Fibroblast of the aortic adventitia (primary cell): ENCODE measurements at regions not wholly inside any gene's neighbourhood (a gene's known extent, or its start where the extent isn't known, plus 50 kb on each side); places are given as distances from the start of the nearest gene placed in this dataset.
"Not testable (repeated sequence)": the region's sequence is repeated elsewhere in the genome, so short reads cannot be mapped to it uniquely, and the experiment has no call there.

Experiments
- DNase-seq: peaks from one replicate; pipeline ENCODE4 v3.0.0-alpha.2; 2010; ENCODE audit warnings: low read depth
- H3K4me3 ChIP-seq: 2 replicates; pipeline ENCODE4 v1.5.1; 2011; ENCODE audit warnings: low read depth, mild to moderate bottlenecking, control low read depth, low read length, moderate library complexity
- TF ChIP-seq, protein P1 (sequence below): IDR thresholded peaks from 2 replicates; pipeline ENCODE4 v1.5.1; 2011; ENCODE audit warnings: mild to moderate bottlenecking, low read length, control low read depth, inconsistent platforms; ENCODE audit not compliant: insufficient read depth

DNA sequence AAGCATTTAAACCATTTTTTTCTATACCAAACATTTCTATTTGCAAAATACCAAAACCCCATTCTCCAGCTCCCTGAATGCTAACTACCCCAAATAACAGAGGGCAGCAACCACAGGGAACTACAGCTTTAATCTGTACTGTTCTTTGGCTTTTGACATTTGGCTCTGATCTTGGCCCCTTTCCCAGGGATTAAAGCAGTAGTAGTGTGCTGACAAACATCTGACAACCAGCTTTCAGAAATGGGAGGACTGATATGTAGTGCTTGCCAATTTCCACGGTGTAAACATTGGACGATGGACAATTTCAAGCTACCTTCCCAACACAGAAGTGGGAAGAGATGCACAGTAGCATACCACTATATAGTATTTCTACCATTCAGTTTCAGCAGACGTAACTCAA, 88.4 kb upstream of the TEAD1 start:
- TF ChIP-seq, protein P1, sequence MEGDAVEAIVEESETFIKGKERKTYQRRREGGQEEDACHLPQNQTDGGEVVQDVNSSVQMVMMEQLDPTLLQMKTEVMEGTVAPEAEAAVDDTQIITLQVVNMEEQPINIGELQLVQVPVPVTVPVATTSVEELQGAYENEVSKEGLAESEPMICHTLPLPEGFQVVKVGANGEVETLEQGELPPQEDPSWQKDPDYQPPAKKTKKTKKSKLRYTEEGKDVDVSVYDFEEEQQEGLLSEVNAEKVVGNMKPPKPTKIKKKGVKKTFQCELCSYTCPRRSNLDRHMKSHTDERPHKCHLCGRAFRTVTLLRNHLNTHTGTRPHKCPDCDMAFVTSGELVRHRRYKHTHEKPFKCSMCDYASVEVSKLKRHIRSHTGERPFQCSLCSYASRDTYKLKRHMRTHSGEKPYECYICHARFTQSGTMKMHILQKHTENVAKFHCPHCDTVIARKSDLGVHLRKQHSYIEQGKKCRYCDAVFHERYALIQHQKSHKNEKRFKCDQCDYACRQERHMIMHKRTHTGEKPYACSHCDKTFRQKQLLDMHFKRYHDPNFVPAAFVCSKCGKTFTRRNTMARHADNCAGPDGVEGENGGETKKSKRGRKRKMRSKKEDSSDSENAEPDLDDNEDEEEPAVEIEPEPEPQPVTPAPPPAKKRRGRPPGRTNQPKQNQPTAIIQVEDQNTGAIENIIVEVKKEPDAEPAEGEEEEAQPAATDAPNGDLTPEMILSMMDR, result no peak
- no peak overlapping the region for H3K4me3 ChIP-seq
- DNase-seq, result no peak

DNA sequence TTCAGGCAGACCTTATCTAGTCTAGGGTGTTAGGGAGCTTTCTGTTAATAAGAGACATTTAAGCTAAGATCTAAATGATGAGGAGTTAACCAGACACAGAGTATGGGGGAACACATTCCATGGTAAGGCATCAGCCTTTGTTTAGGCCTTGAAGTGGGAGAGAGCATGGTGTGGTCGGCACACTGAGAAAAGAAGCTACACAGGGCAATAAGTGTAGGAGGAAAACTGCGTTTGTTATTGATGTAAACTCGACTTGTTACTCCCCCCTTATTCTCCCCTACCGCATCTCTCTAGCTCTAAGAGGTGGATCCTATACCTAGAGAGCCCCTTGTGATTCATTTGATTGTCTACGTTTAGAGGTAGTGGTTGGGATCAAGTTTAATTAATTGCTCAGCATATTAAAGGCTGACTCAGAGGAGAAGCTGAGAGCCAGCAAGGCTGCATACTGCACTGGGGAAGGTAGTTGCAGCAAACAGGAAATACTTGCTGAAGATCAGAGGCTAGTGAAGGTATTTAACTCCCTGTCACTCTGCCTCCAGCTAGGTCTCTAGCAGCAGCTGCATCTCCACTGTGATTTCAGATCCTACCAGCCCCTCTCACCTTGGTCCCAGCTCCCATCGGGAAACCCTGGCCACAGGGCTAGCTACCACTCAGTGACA, 86.8 kb upstream of the TEAD1 start:
- peak; percentile 54 for DNase-seq
- no peak overlapping the region for H3K4me3 ChIP-seq
- TF ChIP-seq, protein P1, result no peak

DNA sequence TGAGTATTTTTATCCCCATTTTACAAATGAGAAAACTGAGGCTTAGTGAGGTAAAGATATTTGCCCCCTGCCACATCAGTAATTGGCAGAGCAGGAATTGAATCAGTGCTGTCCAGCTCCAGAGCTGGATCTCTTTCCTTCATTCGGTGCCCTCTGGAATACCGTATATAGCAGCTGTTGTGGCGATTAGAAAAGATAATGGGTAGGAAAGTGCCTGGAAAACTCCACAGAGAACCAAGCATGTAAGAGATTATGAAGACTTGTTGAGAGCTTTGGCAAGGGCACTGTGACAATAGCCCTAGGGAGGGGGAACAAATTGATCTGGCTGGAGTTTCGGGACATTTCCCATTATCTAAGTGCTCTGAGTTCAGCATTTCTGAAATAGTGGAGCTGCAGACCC, 82.5 kb upstream of the TEAD1 start:
- TF ChIP-seq, protein P1, result no peak
- DNase-seq, result no peak
- no peak overlapping the region for H3K4me3 ChIP-seq

DNA sequence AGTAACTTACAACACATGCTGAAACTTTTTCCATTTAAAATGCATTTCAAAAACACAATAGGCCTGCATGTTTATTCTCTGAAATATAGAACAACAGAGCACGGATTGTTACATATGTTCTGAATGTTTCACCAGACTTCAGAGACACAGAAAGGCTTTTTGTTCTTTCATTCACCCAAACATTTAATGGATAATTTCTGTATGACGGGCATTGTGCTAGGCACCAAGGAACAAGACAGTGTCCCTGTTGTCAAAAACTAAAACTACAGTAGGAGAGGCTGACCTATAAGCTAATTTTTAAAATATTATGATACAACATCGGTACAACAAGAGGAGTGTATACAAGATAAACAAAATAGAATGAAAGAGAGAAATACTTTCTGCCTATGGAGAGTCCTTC, 81.9 kb upstream of the TEAD1 start:
- TF ChIP-seq, protein P1, result no peak
- no peak for DNase-seq
- no peak overlapping the region for H3K4me3 ChIP-seq

DNA sequence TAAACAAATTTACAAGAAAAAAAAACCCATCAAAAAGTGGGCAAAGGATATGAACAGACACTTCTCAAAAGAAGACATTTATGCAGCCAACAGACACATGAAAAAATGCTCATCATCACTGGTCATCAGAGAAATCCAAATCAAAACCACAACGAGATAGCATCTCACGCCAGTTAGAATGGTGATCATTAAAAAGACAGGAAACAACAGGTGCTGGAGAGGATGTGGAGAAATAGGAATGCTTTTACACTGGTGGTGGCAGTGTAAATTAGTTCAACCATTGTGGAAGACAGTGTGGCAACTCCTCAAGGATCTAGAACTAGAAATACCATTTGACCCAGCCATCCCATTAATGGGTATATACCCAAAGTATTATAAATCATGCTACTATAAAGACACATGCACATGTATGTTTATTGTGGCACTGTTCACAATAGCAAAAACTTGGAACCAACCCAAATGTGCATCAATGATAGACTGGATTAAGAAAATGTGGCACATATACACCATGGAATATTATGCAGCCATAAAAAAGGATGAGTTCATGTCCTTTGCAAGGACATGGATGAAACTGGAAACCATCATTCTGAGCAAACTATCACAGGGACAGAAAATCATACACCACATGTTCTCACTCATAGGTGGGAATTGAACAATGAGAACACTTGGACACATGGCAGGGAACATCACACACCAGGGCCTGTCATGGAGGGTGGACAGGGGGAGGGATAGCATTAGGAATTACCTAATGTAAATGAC, 79.0 kb upstream of the TEAD1 start:
- H3K4me3 ChIP-seq, DNase-seq: not testable (repeated sequence)

DNA sequence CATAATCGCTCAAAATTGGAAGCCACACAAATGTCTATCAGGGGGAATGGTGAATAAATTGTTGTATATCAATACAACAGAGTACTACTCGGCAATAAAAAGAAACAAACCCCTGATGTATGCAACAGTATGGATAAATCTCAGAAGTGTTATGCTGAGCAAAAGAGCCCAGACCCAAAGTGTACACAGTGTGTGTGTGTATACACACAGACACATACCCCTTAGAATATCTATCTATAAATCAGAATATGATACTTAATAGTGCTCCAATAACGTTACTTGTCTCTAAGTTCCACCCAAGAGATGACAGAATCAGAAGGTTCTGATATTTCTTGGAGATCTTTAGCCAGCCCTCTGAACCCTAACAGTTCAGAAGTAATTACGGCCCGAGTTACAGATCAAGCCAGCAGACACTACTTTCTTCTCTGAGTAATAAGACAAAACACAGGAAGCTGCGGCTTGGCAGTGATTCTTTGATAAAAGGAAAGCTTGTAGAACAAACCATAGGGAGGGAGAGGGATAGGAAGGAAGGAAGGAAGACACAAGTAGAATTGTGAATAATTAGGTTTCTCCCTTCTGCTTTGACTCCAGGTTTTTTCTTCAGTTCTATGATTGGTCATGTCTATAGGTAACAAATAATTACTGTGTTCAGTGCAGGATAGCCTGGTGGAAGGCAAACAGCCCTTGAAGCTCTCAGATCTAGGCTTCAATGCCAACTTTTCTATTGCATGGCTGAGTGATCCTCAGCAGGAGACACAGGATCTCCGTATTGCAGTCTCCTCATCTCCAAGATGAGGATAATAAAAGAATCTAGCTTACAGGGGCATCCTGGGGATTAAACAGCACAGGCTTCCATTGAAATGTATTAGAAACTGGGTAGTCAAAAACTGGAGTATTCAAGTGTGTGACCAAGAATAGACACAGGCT, 75.6 kb upstream of the TEAD1 start:
- H3K4me3 ChIP-seq, result no peak overlapping the region
- no peak for DNase-seq
- TF ChIP-seq, protein P1, result no peak
